COLO668 (cell line): ENCODE measurements at regions not wholly inside any gene's neighbourhood (a gene's known extent, or its start where the extent isn't known, plus 50 kb on each side); places are given as distances from the start of the nearest gene placed in this dataset.
"Not testable (repeated sequence)": the region's sequence is repeated elsewhere in the genome, so short reads cannot be mapped to it uniquely, and the experiment has no call there.

Source experiments
- DNase-seq: peaks from one replicate; lab custom pipeline; 2025; ENCODE audit not compliant: unreplicated experiment; lab: John Stamatoyannopoulos, UW

DNA sequence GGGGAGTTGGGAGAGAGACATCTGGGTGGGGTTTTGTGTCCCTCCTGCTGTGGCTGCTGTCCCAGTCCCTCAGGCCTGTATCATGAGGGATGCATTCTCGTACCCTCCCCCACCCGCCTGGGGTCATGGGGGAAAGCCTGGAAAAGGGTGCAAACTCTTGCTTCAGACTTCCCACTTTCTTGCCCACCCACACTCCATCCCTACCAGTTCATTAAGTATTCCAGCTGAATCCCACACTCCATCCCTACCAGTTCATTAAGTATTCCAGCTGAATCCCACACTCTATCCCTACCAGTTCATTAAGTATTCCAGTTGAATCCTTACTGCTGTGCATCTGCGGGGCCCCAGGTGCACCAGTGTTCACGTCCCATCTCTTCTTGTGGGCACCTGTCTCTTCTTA is 116.3 kb downstream of the ACAA2 start:
- DNase-seq, result no peak

DNA sequence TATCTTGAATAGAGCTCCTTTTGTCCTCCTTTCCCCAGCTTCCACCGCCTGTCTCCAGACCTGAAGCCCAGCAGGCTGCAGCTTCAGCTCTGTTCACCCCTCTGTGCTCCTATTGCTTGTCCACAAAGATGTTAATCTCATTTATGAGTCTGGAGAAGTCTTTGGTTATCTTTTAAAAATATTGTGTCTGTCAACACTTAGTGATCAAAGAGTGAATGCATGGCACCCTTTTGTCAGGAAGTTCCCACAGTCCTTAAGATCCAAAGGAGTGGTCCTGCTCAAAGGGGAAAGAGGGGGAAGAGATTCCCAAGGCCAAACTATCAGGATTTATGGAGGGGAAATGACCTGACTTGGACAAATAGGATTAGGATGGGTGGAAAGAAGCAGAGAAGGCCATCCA is 118.9 kb downstream of the ACAA2 start:
- DNase-seq, result no peak

DNA sequence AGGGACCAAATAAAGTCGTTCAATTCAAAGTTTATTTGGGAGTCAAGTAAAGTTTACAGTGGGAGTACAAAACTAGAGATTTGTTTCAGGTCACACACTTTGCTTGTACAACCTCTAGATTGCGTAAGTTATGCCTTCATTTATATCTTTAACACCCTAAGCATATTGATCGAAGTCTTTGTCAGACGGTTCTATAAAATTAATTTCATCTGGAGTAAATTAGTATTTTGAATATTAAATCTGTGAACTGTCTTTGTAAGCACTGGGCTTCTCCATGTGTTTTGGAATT is 119.7 kb downstream of the ACAA2 start:
- no peak for DNase-seq

DNA sequence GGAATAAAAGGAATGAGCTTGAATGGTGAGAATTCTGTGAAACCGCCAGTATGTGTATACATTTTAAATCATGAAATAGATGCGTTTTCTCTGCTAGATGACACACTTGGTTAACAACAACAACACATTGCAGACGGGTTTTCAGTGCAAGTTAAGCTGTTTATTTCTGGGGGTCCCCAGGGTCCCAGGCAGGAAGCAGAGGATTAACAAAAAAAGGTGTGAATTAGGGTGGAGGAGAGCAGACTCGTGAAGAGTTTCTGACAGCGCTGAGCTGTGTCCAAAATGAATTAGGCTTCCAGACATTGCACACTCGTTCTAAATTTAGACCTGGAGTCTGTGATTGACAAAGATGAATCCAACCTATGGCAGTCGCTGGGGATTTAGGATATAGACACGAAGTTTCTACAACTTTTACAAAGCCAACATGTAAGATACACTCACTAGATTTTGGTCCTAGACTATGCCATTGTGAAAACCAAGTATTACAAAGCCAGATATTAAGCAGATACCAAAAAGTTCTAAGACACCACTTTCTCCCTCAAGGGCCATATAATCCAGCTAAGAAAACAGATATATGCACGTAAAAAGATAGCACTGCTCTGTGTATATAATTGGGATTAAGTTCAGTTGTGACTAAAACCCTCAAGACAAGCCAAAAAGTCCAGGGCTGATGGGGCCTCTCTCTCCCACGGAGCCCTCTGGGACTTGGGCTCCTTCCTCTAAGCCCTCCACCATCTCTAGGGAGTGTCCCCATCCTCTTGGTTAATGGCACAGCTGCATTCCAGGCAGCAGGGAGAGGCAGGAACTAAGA is 120.2 kb downstream of the ACAA2 start:
- DNase-seq, result no peak

DNA sequence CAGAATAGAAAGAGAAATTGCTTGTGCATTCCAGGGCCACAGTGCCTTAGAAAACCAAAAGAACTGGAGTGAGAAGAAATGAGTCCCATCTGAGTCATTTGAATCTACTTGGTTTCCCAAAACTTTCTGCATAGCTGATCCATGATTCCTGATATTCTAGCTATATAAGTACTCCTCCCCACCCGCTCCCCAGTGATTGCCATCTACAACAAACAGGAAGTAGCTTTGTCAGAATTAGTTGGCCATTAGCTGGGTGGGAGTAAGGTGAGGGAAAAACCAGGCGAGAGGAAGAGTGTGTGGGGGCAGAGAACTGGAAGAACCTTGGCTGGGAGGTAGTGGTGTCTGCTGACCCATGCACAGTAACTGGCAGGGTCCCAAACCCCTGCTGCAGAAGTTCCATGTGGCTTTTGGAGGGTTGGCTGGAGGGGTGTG is 122.1 kb downstream of the ACAA2 start:
- no peak for DNase-seq

DNA sequence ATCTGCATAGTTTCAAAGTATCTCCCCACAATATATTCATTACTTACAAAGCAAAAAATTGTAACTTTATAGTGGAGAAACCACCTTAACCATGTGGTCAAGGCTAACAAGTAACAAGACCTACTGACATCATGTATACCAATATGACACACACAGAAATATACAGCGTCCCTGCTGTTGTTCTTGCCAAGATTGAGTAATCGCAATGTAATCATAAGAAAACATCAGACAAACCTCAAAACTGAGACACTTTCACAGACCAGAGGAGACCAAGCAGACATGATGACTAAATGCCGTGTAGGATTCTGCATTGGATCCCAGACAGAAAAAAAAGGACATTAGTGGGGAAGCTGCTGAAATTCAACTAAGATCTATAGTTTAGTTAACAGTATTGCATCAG is 123.0 kb downstream of the ACAA2 start:
- no peak for DNase-seq

DNA sequence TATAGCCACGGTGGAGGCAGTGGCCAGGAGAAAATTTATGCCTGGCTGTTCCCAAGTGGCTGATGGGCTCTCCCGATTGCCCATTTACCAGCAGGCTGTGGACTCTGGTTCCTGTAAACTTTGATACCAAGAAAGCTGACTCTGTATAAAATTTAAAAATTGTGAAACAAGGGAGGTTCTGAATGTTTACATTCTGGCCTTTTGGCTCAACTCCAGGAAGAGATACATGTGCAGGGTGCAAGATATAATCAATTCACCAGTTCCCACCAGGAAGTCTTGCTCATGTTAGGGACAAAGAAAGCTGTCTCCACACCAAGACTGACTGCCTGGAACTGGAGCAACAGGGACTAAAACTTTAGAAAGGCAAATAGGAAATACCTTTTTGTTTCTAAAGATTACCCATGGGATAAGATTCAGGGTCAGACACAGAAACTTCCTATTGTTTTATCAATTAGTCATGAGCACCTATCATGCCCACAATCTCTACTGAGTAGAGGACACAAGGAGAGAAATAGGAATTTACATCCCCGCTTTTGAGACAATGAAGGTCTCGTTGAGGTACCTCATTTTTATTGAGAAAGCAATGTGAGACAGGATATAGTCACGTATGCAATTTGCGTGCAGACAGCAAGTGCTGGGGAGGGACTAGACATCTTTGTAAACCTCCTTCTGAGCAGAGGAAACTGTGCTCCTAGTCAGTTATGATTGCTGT is 123.5 kb downstream of the LIPG start:
- no peak for DNase-seq

DNA sequence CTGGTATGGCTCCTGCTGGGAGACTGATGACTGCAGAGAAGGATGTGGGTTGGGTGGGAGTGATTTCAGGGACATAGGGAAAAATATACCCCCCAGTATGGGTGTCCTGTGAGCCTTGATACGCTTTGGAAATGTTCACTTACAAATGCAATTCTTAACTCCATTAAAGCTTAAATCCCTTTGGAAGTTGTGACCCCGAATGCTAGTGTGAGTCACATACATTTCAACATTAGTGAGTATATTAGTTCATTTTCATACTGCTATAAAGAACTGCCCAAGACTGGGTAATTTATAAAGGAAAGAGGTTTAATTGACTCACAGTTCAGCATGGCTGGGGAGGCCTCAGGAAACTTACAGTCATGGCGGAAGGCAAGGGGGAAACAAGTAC is 120.9 kb downstream of the LIPG start:
- DNase-seq, result not testable (repeated sequence)

DNA sequence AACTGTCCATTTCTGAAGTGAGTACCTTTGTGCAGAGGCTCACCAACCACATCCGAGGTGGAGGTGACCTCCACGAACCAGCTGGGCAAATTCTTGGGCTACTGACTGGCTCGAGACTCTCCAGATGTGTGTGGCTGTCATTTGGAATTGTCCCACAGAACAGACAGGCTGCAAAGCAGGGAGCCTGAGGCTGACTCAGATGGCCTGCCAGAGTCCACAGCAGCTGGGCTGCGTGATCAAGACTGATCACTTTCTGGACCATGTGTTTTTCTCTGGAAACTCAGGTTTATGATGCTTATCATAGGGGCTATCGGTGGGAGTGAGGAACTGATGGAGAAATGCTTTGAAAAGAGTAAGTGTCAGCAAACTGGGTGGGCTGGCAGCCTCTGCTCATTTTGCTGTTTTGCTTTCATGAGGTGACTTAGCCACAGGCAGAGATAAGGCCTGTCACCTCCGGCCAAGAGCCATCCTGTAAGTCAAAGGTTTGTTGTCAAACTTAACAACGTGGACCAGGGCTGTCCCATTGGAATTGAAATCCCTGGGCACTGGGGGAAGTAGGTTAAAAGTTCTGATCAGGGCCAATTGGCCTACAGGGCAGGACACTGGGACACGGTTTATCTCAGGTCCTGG is 120.4 kb downstream of the LIPG start:
- no peak for DNase-seq

DNA sequence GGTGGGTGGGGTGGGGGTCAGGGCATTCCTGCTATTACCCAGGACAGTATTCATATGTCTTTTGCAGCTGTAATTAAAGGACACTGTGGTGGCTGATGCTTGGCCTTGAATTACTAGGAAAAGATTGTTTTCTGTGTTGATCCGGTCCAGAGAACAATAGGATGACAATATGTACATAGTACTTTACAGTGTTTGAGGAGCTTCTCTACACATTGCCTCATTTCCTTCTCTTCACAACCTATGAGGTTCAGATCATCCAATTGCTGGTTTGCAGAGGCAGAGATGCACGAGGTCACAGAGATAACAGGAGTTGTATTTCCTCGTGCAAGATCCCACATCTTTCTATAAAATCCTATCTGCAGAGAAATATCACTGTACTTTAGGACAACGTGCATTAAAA is 119.5 kb downstream of the LIPG start:
- DNase-seq, result peak; percentile 59

DNA sequence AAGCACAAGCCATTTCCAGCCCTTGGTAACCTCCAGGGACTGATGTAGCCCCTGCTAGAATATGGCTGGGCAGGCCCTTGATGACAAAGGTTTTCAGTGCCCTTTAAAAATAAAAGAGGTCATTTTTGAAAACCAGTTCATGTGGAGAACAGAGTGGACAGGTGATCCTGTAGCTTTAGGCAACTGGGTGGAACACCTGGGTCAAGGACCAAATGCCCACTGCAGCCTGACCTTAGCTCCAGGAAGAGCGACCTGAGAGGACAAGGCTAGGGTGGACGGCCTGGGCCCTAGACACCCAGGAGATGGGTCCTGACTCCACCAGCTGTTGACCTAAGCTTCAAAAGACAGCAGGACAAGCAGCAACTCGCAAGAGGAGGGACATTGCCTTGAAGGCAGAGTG is 116.6 kb downstream of the LIPG start:
- DNase-seq, result no peak

DNA sequence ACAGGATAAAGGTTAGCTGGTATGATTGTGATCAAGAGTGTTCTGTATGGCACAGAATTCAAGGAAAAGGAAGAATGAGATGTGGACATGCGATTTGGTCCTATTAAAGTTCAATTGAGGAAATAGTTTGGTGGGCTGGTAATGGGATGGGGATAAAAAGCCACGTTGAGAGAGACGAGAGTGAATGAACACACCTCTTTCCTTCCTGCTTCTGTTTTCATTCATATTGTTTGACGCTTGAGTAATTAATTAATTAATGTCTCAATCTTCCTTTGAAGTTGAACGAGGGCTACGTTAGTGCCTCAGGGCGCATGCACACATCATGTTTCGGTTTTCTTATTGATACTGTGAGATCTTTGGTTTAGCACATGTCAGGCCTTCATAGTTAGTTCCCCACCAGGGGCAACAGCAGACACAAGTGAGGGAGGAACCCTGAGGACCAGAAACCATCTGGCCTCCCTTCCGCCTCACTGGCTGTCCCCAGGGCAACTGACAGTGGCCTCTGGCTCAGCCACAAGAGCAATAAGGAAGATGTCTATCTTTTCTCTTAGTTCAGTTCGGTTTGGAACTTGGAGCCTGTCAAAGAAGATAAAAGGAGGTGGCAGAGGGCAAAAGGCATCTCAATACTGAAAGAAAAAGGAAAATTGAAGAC is 116.0 kb downstream of the LIPG start:
- DNase-seq, result no peak

DNA sequence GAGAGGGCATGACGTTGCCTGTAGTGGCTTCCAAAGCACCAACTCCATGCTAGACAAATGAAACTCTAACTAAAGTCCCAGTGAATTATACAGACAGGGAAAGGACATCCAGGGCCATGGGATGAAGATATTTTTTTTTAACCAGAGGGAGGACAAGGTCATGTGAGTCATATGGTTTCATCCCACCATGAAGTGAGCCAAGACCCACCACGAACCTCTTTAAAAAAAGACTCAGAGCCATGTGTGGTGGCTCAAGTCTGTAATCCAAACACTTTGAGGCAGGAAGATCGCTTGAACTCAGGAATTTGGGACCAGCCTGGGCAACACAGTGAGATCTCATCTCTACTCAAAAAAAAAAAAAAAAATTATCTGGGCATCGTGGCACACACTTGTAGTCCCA is 115.2 kb downstream of the LIPG start:
- DNase-seq, result no peak

DNA sequence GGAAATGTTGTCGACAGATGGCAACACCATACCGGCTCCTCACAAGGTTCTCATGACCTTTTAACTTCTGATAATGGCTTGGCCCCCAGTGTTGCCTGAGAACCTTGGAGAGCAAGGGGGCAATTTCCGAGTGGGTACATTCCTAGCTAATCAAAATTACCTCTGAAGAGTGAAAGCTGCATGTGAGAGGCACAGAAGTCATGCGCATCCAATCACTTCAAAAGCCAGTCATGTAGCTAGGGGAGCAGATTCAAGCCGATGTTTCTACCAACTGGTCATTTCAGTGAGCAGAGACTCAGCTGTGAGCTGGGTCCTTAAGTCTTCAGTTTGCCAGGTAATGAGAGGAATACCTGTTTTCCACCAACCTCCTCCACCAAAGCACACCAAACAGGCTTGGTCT is 111.4 kb downstream of the LIPG start:
- no peak for DNase-seq

DNA sequence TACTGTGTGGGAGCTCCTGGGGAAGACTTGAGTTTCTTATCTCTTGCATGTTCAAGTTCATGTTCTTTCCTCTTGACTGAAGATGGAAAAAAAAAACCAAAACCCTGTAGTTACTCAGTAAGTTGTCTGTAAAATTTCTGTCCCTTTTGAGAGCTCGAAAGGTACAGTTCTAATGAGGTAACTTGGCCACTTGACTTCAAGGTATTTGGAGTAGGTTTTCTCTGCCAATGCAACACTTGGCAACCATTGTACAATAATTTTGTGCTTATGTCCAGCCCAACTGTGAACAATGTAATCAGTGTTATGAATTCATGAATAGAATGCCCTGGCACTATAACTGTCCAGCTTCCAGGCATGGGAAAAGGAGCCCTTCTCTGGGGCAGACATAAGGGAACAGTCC is 111.0 kb downstream of the LIPG start:
- no peak for DNase-seq

DNA sequence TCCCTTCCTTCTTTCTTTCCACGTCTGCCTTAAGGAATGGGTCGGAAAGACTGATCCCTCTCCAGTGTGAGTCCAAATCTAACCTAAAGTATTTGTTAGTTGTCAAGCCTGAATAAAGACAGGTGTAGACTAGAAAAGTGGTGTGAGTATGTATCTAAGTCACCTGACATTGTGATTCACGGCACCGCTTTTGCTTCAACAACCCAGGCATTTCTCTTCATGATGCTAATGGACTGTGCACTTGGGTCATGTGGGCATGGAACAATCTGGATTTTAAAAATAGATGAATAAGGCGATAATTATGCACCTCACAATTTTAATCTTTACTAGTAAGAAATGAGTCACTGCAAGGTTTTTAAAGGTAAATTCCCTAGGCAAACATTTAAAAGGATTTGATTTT is 107.5 kb downstream of the LIPG start:
- peak; percentile 22 for DNase-seq

DNA sequence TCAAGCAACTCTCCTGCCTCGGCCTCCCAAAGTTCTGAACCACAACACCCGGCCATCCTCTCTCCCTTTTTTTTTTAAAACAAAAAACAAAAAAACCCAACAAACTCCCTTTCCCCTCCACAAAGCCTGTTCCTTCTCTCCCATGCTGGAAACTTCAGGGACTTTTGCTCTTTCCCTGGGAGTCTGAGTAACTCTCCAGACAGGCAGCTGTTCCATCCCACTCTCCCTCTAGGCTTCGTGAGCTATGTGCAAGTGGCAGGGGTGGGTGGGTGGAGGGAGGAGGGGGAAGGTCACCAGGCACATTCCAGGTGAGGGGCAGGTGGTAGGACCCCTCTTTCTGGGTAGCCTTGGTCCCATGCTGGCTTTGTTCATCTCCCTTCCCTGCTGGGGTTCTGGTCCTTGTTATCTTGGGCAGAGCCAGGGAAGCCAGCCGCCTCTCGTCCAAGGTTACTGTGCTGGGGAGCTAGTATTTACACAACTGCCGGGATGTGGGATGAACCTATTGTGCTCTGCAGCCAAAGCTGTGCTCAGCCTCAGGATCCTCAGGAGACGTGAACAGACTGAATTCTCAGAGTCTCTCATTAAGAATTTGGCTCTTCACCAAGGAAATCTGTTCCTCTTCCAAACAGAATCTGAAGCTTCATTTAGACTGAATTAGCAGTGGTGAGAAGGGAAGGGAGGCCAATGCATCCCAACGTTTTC is 106.9 kb downstream of the LIPG start:
- DNase-seq, result peak; percentile 67

DNA sequence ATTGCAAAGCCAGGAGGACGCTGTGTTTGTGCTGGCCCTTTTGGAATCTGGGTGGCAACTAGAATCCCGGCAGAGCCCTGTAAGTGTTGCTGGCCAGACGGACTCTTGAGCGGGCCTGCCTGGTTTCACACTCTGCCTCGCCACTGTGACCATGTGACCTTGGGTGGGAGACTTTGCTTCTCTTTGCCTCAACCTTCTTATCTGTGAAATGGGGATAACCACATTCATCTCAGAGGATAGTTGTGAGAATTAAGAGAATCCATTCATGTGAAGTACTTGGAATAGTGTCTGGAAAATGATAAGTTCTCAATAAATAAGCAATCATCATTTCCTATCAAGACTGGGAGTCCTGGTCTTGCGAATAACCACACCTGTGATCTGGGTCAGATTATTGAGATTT is 105.6 kb downstream of the LIPG start:
- no peak for DNase-seq

DNA sequence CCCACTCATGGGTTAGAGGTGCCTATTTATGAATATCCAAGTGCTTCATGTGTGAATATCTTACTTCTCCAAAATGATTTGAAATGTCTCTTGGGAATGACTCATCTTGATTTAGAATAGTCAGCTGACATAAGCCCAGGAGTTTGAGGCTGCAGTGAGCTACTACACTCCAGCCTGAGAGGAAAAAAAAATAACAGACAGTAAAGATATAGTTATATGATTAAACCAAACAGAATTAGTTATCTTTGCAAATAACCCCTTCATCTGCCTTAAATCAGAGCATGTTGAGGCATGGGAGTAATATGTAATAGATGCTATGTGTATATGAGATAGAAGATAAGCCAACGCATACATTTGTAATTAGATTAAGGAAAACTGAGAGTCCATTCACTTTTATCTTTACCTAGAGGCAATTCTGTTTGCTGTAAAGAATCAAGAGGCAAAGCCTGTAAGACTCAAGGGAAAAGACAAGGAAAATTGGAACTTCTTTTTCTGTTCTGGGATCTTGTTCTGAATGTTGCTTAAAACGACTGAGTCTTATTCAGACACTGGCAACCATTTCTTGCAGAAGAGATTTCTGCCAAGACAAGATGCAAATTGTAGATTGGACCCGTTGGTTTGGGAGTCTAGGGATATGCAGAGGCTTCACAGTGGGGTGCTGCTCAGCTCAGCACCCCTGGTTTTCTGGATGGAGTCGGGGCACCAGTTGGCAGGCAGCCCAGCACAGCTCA is 104.4 kb downstream of the LIPG start:
- no peak for DNase-seq
